ENCODE measurements at regions not wholly inside any gene's neighbourhood (a gene's known extent, or its start where the extent isn't known, plus 50 kb on each side); places are given as distances from the start of the nearest gene placed in this dataset.

DNA sequence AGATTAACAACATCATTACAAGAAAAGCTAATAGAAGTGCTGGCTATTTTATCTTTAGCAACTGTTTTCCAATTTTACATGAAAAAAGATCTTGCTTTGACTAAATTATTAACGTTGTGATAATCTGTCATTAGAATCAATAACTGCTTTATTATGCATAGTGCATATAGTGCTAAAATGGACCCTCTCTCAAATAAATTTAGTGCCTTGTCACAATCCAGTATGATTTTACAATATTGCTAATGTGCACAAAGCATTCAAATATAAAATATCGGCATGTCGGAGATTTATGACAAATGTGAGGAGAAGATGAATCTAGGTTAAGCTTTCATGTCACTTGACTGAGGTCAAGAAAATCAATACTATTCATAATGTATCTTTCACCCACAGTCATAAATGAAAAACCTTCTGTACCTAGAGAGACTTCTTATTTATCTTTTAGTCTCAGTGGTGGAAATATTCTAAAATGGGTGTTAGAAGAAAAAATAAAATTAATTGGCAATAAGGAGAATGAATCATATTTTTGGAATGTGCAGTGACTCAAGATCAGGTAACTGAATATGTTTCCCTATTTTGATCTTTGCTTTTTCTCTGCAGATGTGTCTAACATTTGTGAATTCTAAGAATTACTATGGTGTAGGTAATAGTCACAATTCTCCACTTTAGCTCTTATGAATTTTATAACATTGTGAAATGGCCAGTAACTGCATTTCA is 672.9 kb upstream of the GRAMD2B start:
- Histone ChIP-seq H3K9me1 (replicated peaks; ENCODE audit: control insufficient read depth, extremely low read depth, insufficient read depth, low read length) (no peaks in the 10 kb centered on the region), H3K79me2 (ENCODE audit: control insufficient read depth, insufficient read depth, low read length) (no peaks in the 10 kb centered on the region), H4K20me1 (replicated peaks; ENCODE audit: control insufficient read depth, extremely low read depth, insufficient read depth, low read length) (no peaks in the 10 kb centered on the region), H3K36me3 (ENCODE audit: control insufficient read depth in 2 of 2, extremely low read depth in 1 of 2, insufficient read depth in 2 of 2, low read length in 2 of 2) (no peaks in the 10 kb centered on the region), H3K4me2 (ENCODE audit: insufficient read depth, low read length) (no peak overlapping the region), H2AFZ (ENCODE audit: low read depth, low read length) (no peak overlapping the region), H3K9me3 (replicated peaks; ENCODE audit: control insufficient read depth, insufficient read depth, low read length) (no peaks in the 10 kb centered on the region), H3K4me1 (ENCODE audit: control insufficient read depth, extremely low read depth, insufficient read depth, low read length) (no peaks in the 10 kb centered on the region), H3K4me3 (replicated peaks in 1 of 3; ENCODE audit: insufficient read depth in 1 of 3, low read depth in 1 of 3, low read length in 3 of 3) (no peak overlapping the region), H3K27ac (ENCODE audit: insufficient read depth, low read depth, low read length) (no peak overlapping the region), H3K9ac (replicated peaks; ENCODE audit: extremely low read depth, insufficient read depth, low read length) (no peak overlapping the region), H3K27me3 (ENCODE audit: control insufficient read depth in 2 of 2, insufficient read depth in 2 of 2, low read length in 2 of 2) (no peaks in the 10 kb centered on the region)
- no peak for FAIRE-seq
- intact Hi-C loops (cut with micrococcal nuclease): no loop called here
- dilution Hi-C loops (cut with MboI; ENCODE audit: extremely low pct_ligation_motif_present, low sequenced_read_pairs): no loop called here
- DNase-seq (ENCODE audit: low read depth, low spot score): no peak
- BruUV-seq (replicated peaks): no TSS peak
- CTCF ChIA-PET: no interaction called here
- TF ChIP-seq, protein P1, sequence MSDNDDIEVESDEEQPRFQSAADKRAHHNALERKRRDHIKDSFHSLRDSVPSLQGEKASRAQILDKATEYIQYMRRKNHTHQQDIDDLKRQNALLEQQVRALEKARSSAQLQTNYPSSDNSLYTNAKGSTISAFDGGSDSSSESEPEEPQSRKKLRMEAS (IDR thresholded peaks at IDR 0.05; ENCODE audit: insufficient read depth, insufficient read length): no peak
- POLR2A ChIA-PET: no interaction called here

DNA sequence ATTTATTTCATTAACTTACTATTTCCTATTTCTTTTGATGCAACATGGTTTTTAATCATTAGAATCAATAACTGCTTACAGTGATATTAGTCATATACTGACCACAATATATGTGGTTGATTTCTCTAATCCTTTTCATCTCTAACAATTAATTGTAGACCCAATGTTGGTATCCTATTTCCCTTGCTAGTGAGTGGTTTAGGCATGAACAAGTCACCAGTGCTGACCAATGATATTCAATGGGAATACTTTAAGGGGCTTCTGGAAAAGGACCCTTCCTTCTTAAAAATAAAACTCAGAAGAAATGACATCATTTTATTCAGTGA is 672.4 kb upstream of the GRAMD2B start:
- H3K27me3 ChIP-seq (ENCODE audit: control insufficient read depth in 2 of 2, insufficient read depth in 2 of 2, low read length in 2 of 2): no peaks in the 10 kb centered on the region
- H3K4me1 ChIP-seq (ENCODE audit: control insufficient read depth, extremely low read depth, insufficient read depth, low read length): no peaks in the 10 kb centered on the region
- no peaks in the 10 kb centered on the region for H3K79me2 ChIP-seq (ENCODE audit: control insufficient read depth, insufficient read depth, low read length)
- no TSS peak for BruUV-seq (replicated peaks)
- no peak for TF ChIP-seq POLR2AphosphoS5 (IDR thresholded peaks at IDR 0.05; ENCODE audit: insufficient read depth, low read depth, low read length)
- TF ChIP-seq, protein P2, sequence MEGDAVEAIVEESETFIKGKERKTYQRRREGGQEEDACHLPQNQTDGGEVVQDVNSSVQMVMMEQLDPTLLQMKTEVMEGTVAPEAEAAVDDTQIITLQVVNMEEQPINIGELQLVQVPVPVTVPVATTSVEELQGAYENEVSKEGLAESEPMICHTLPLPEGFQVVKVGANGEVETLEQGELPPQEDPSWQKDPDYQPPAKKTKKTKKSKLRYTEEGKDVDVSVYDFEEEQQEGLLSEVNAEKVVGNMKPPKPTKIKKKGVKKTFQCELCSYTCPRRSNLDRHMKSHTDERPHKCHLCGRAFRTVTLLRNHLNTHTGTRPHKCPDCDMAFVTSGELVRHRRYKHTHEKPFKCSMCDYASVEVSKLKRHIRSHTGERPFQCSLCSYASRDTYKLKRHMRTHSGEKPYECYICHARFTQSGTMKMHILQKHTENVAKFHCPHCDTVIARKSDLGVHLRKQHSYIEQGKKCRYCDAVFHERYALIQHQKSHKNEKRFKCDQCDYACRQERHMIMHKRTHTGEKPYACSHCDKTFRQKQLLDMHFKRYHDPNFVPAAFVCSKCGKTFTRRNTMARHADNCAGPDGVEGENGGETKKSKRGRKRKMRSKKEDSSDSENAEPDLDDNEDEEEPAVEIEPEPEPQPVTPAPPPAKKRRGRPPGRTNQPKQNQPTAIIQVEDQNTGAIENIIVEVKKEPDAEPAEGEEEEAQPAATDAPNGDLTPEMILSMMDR (IDR thresholded peaks at IDR 0.05; ENCODE audit: extremely low read depth in 1 of 2, insufficient read depth in 1 of 2, low read depth in 1 of 2, low read length in 2 of 2): no peak
- TF ChIP-seq EZH2 (IDR thresholded peaks at IDR 0.05; ENCODE audit: borderline replicate concordance, low read depth, low read length, severe bottlenecking): no peak
- TF ChIP-seq MYC (IDR thresholded peaks at IDR 0.05; ENCODE audit: low read depth, low read length): no peak
- no peak for TF ChIP-seq JUN (IDR thresholded peaks at IDR 0.05; ENCODE audit: borderline replicate concordance, insufficient read depth, insufficient read length, low read depth)
- TF ChIP-seq POLR2A (IDR thresholded peaks at IDR 0.05; ENCODE audit: low read depth, low read length): no peak
- no peak for TF ChIP-seq FOS (IDR thresholded peaks at IDR 0.05; ENCODE audit: borderline replicate concordance, insufficient read depth, low read length)
- TF ChIP-seq, protein P1 (IDR thresholded peaks at IDR 0.05; ENCODE audit: insufficient read depth, insufficient read length): no peak
- TF ChIP-seq GATA2 (IDR thresholded peaks at IDR 0.05; ENCODE audit: insufficient read depth, insufficient read length, low read depth, low read length): no peak
- CTCF ChIA-PET: no interaction called here
- no peaks in the 10 kb centered on the region for H3K9me1 ChIP-seq (replicated peaks; ENCODE audit: control insufficient read depth, extremely low read depth, insufficient read depth, low read length)
- dilution Hi-C loops (cut with MboI; ENCODE audit: extremely low pct_ligation_motif_present, low sequenced_read_pairs) (no loop called here), intact Hi-C loops (cut with micrococcal nuclease) (no loop called here)
- no peaks in the 10 kb centered on the region for H3K9me3 ChIP-seq (replicated peaks; ENCODE audit: control insufficient read depth, insufficient read depth, low read length)
- no peak overlapping the region for H3K27ac ChIP-seq (ENCODE audit: insufficient read depth, low read depth, low read length)
- no peak overlapping the region for H3K9ac ChIP-seq (replicated peaks; ENCODE audit: extremely low read depth, insufficient read depth, low read length)
- no peak for FAIRE-seq
- no peak overlapping the region for H2AFZ ChIP-seq (ENCODE audit: low read depth, low read length)
- H4K20me1 ChIP-seq (replicated peaks; ENCODE audit: control insufficient read depth, extremely low read depth, insufficient read depth, low read length): no peaks in the 10 kb centered on the region
- no peak for DNase-seq (ENCODE audit: low read depth, low spot score)
- no peaks in the 10 kb centered on the region for H3K36me3 ChIP-seq (ENCODE audit: control insufficient read depth in 2 of 2, extremely low read depth in 1 of 2, insufficient read depth in 2 of 2, low read length in 2 of 2)
- H3K4me2 ChIP-seq (ENCODE audit: insufficient read depth, low read length): no peak overlapping the region
- POLR2A ChIA-PET: no interaction called here
- no peak overlapping the region for H3K4me3 ChIP-seq (replicated peaks in 1 of 3; ENCODE audit: insufficient read depth in 1 of 3, low read depth in 1 of 3, low read length in 3 of 3)

Data from endothelial cell of umbilical vein (primary cell).